Astrocyte (in vitro differentiated cells and primary cell): ENCODE measurements at regions not wholly inside any gene's neighbourhood (a gene's known extent, or its start where the extent isn't known, plus 50 kb on each side); places are given as distances from the start of the nearest gene placed in this dataset.

Source experiments
- DNase-seq: peaks from one replicate; pipeline ENCODE4 v3.0.0-alpha.2; 2010; ENCODE audit warnings: low read depth
- FAIRE-seq: peaks from 2 replicates; lab custom pipeline; 2011; peaks lifted over from hg19 to GRCh38; lab: Jason Lieb, UNC
- H2AFZ ChIP-seq: 2 replicates; pipeline ENCODE4 v1.6.0; 2012; ENCODE audit warnings: low read depth, low read length, inconsistent platforms
- H3K27ac ChIP-seq: 2 replicates; pipeline ENCODE4 v1.5.1; 2011; ENCODE audit warnings: low read depth, low read length, inconsistent platforms
- H3K27me3 ChIP-seq: 2 replicates; pipeline ENCODE4 v1.6.0; 2011; ENCODE audit warnings: low read length, inconsistent platforms; ENCODE audit not compliant: insufficient read depth
- H3K36me3 ChIP-seq: 2 replicates; pipeline ENCODE4 v1.5.1; 2011; ENCODE audit warnings: low read length, inconsistent platforms; ENCODE audit not compliant: insufficient read depth
- H3K4me1 ChIP-seq: 2 replicates; pipeline ENCODE4 v1.5.1; 2011; ENCODE audit warnings: low read length, inconsistent platforms; ENCODE audit not compliant: insufficient read depth
- H3K4me2 ChIP-seq: 2 replicates; pipeline ENCODE4 v1.6.0; 2012; ENCODE audit warnings: low read length, inconsistent platforms
- H3K4me3 ChIP-seq: 2 replicates; pipeline ENCODE4 v1.5.1; 2011; ENCODE audit warnings: low read depth, mild to moderate bottlenecking, low read length, inconsistent platforms; ENCODE audit not compliant: insufficient read depth
- H3K79me2 ChIP-seq: 2 replicates; pipeline ENCODE4 v1.6.0; 2012; ENCODE audit warnings: mild to moderate bottlenecking, low read length, inconsistent platforms; ENCODE audit not compliant: insufficient read depth
- H3K9ac ChIP-seq: 2 replicates; pipeline ENCODE4 v1.6.0; 2012; ENCODE audit warnings: mild to moderate bottlenecking, low read length, inconsistent platforms
- H3K9me3 ChIP-seq: 2 replicates; pipeline ENCODE4 v1.5.1; 2012; ENCODE audit warnings: low read depth, mild to moderate bottlenecking, low read length, inconsistent platforms; ENCODE audit not compliant: insufficient read depth
- H4K20me1 ChIP-seq: 2 replicates; pipeline ENCODE4 v1.6.0; 2012; ENCODE audit warnings: low read length, inconsistent platforms; ENCODE audit not compliant: insufficient read depth
- H3K27ac Mint-ChIP-seq: one replicate; pipeline ENCODE4 v1.8.0; 2021; ENCODE audit warnings: mild to moderate bottlenecking, mixed read lengths; ENCODE audit not compliant: unreplicated experiment
- H3K27me3 Mint-ChIP-seq: one replicate; pipeline ENCODE4 v1.8.0; 2021; ENCODE audit warnings: low read depth, mixed read lengths; ENCODE audit not compliant: unreplicated experiment
- H3K36me3 Mint-ChIP-seq: one replicate; pipeline ENCODE4 v1.8.0; 2021; ENCODE audit warnings: low read depth, mixed read lengths; ENCODE audit not compliant: unreplicated experiment
- H3K4me1 Mint-ChIP-seq: one replicate; pipeline ENCODE4 v1.8.0; 2021; ENCODE audit warnings: low read depth, mixed read lengths; ENCODE audit not compliant: unreplicated experiment
- H3K4me3 Mint-ChIP-seq: one replicate; pipeline ENCODE4 v1.8.0; 2021; ENCODE audit warnings: mild to moderate bottlenecking, moderate library complexity, mixed read lengths; ENCODE audit not compliant: unreplicated experiment
- H3K9me3 Mint-ChIP-seq: one replicate; pipeline ENCODE4 v1.8.0; 2021; ENCODE audit warnings: mild to moderate bottlenecking, mixed read lengths; ENCODE audit not compliant: unreplicated experiment
- CTCF ChIP-seq: IDR thresholded peaks from 2 replicates; pipeline ENCODE4 v1.5.1; 2011; ENCODE audit warnings: low read depth, mild to moderate bottlenecking, inconsistent platforms, low read length, moderate library complexity; ENCODE audit not compliant: insufficient read depth
- EZH2 ChIP-seq: IDR thresholded peaks from 2 replicates; pipeline ENCODE4 v1.6.1; 2012; ENCODE audit warnings: mild to moderate bottlenecking, low read length, inconsistent platforms; ENCODE audit not compliant: insufficient read depth

GRCh38 chr13:37985281-37985680 lies 115.7 kb upstream of the TRPC4 start:
- no peaks in the 10 kb centered on the region for H3K27me3 ChIP-seq
- no peaks in the 10 kb centered on the region for H3K79me2 ChIP-seq
- H4K20me1 ChIP-seq, result no peaks in the 10 kb centered on the region
- no peak overlapping the region for H3K4me3 Mint-ChIP-seq
- H3K36me3 ChIP-seq, result no peaks in the 10 kb centered on the region
- TF ChIP-seq CTCF, result no peak
- TF ChIP-seq EZH2, result no peak
- FAIRE-seq (no peak), DNase-seq (no peak)
- H3K27ac Mint-ChIP-seq, result no peak overlapping the region
- no peaks in the 10 kb centered on the region for H3K9me3 ChIP-seq
- no peaks in the 10 kb centered on the region for H3K27me3 Mint-ChIP-seq
- no peak overlapping the region for H3K27ac ChIP-seq
- no peaks in the 10 kb centered on the region for H3K4me1 ChIP-seq
- H3K4me3 ChIP-seq, result no peak overlapping the region
- H3K9me3 Mint-ChIP-seq, result no peaks in the 10 kb centered on the region
- H3K4me2 ChIP-seq, result no peak overlapping the region
- H2AFZ ChIP-seq, result no peak overlapping the region
- H3K9ac ChIP-seq, result no peak overlapping the region
- no peaks in the 10 kb centered on the region for H3K36me3 Mint-ChIP-seq
- H3K4me1 Mint-ChIP-seq, result peaks cover 2% of the 10 kb centered on the region

- FAIRE-seq (no peak), DNase-seq (no peak)
- Histone ChIP-seq H3K79me2 (no peaks in the 10 kb centered on the region), H3K4me1 (no peaks in the 10 kb centered on the region), H3K4me2 (no peak overlapping the region), H3K36me3 (no peaks in the 10 kb centered on the region), H2AFZ (no peak overlapping the region), H3K27me3 (no peaks in the 10 kb centered on the region), H3K4me3 (no peak overlapping the region), H3K9me3 (no peaks in the 10 kb centered on the region), H4K20me1 (no peaks in the 10 kb centered on the region), H3K9ac (no peak overlapping the region), H3K27ac (no peak overlapping the region)
- Mint-ChIP-seq H3K9me3 (no peaks in the 10 kb centered on the region), H3K4me3 (no peak overlapping the region), H3K27ac (no peak overlapping the region), H3K4me1 (peaks cover 2% of the 10 kb centered on the region), H3K27me3 (no peaks in the 10 kb centered on the region), H3K36me3 (no peaks in the 10 kb centered on the region)
- TF ChIP-seq EZH2 (no peak), CTCF (no peak)
These were observed 114.8 kb upstream of the TRPC4 start for GRCh38 chr13:37984357-37984756.

- Histone ChIP-seq H3K4me2 (no peak overlapping the region), H4K20me1 (no peaks in the 10 kb centered on the region), H3K9me3 (no peaks in the 10 kb centered on the region), H3K27ac (no peak overlapping the region), H3K36me3 (no peaks in the 10 kb centered on the region), H3K4me1 (no peaks in the 10 kb centered on the region), H2AFZ (no peak overlapping the region), H3K27me3 (no peaks in the 10 kb centered on the region), H3K9ac (no peak overlapping the region), H3K4me3 (no peak overlapping the region), H3K79me2 (no peaks in the 10 kb centered on the region)
- Mint-ChIP-seq H3K4me3 (no peak overlapping the region), H3K9me3 (no peaks in the 10 kb centered on the region), H3K36me3 (no peaks in the 10 kb centered on the region), H3K4me1 (peaks cover 7% of the 10 kb centered on the region), H3K27me3 (no peaks in the 10 kb centered on the region), H3K27ac (no peak overlapping the region)
- DNase-seq, result no peak
- FAIRE-seq, result no peak
- TF ChIP-seq EZH2 (no peak), CTCF (no peak)
These were observed 112.4 kb upstream of the TRPC4 start for GRCh38 chr13:37981932-37982331.
